ENCODE measurements at regions not wholly inside any gene's neighbourhood (a gene's known extent, or its start where the extent isn't known, plus 50 kb on each side); places are given as distances from the start of the nearest gene placed in this dataset.

- no peak for TF ChIP-seq CTCF (tag by site-specific recombination; IDR thresholded peaks at IDR 0.05)
- no peak for TF ChIP-seq ZNF175 (tag by site-specific recombination; IDR thresholded peaks at IDR 0.05)
- no peak for TF ChIP-seq ZBTB44 (tag by site-specific recombination; IDR thresholded peaks at IDR 0.05)
- no peak for TF ChIP-seq ZNF626 (tag by site-specific recombination; IDR thresholded peaks at IDR 0.05)
- no peak for TF ChIP-seq ZNF157 (tag by site-specific recombination; IDR thresholded peaks at IDR 0.05)
Observed at GRCh38 chr2:155125585-155126230, 427.2 kb downstream of the KCNJ3 start.
